GM23338 (cell line): ENCODE measurements at regions not wholly inside any gene's neighbourhood (a gene's known extent, or its start where the extent isn't known, plus 50 kb on each side); places are given as distances from the start of the nearest gene placed in this dataset.

Experiments used
- CREB1 ChIP-seq: fragments of 250-450 bp; sonication (Bioruptor Pico); IDR thresholded peaks from 2 replicates; pipeline ENCODE4 v1.5.0; 2020; ENCODE audit warnings: low read depth, mild to moderate bottlenecking, moderate library complexity
- EZH2 ChIP-seq: fragments of 200-600 bp; sonication (generic); IDR thresholded peaks from one replicate; pipeline ENCODE4 v1.8.0; 2017; ENCODE audit warnings: antibody characterized with exemption, mild to moderate bottlenecking, low read depth; ENCODE audit not compliant: unreplicated experiment
- EZH2phosphoT487 ChIP-seq: fragments of 200-600 bp; sonication (generic); IDR thresholded peaks from one replicate; pipeline ENCODE4 v1.8.1; 2018; ENCODE audit warnings: antibody characterized with exemption; ENCODE audit not compliant: unreplicated experiment
- JUNB ChIP-seq: IDR thresholded peaks from one replicate; pipeline ENCODE4 v1.6.1; 2016; ENCODE audit warnings: antibody characterized with exemption; ENCODE audit not compliant: unreplicated experiment
- NANOG ChIP-seq: IDR thresholded peaks from 2 replicates; pipeline ENCODE4 v1.6.1; 2016; ENCODE audit warnings: antibody characterized with exemption, borderline replicate concordance
- POLR2AphosphoS5 ChIP-seq: IDR thresholded peaks from 2 replicates; pipeline ENCODE4 v1.6.1; 2016; ENCODE audit warnings: antibody characterized with exemption, low read depth
- ZNF114 ChIP-seq: fragments of 250-450 bp; sonication (Bioruptor Pico); IDR thresholded peaks from 2 replicates; pipeline ENCODE4 v1.5.0; 2020; ENCODE audit warnings: mild to moderate bottlenecking, moderate library complexity
- ZNF331 ChIP-seq: fragments of 250-450 bp; sonication (Bioruptor Pico); IDR thresholded peaks from 2 replicates; pipeline ENCODE4 v1.5.0; 2020; ENCODE audit warnings: low read depth, mild to moderate bottlenecking, moderate library complexity
- TF ChIP-seq, protein P1 (sequence below), 2 experiments: fragments of 200-600 bp in 1 of 2; sonication (generic) in 1 of 2; conservative IDR thresholded peaks; 2 replicates each; pipeline versions ENCODE4 v1.5.1 to v1.6.1; 2016 to 2017; ENCODE audit warnings: antibody characterized with exemption in 2 of 2, low read depth in 2 of 2, mild to moderate bottlenecking in 2 of 2, moderate library complexity in 1 of 2
- TF ChIP-seq, protein P2 (sequence below): fragments of 250-450 bp; sonication (Bioruptor Pico); IDR thresholded peaks from 2 replicates; pipeline ENCODE4 v1.5.0; 2020; ENCODE audit warnings: mild to moderate bottlenecking, moderate library complexity
- TF ChIP-seq, protein P3 (sequence below): IDR thresholded peaks from one replicate; pipeline ENCODE4 v1.6.1; 2018; ENCODE audit warnings: antibody characterized with exemption; ENCODE audit not compliant: unreplicated experiment
- TF ChIP-seq, protein P4 (sequence below): IDR thresholded peaks from 2 replicates; pipeline ENCODE4 v1.6.1; 2016; ENCODE audit warnings: antibody characterized with exemption

GRCh38 chr7:108719631-108720030, 150.0 kb downstream of the DNAJB9 start:
- TF ChIP-seq, protein P1, sequence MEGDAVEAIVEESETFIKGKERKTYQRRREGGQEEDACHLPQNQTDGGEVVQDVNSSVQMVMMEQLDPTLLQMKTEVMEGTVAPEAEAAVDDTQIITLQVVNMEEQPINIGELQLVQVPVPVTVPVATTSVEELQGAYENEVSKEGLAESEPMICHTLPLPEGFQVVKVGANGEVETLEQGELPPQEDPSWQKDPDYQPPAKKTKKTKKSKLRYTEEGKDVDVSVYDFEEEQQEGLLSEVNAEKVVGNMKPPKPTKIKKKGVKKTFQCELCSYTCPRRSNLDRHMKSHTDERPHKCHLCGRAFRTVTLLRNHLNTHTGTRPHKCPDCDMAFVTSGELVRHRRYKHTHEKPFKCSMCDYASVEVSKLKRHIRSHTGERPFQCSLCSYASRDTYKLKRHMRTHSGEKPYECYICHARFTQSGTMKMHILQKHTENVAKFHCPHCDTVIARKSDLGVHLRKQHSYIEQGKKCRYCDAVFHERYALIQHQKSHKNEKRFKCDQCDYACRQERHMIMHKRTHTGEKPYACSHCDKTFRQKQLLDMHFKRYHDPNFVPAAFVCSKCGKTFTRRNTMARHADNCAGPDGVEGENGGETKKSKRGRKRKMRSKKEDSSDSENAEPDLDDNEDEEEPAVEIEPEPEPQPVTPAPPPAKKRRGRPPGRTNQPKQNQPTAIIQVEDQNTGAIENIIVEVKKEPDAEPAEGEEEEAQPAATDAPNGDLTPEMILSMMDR (conservative IDR thresholded peaks at IDR 0.05; ENCODE audit: low read depth in 2 of 2), result no peak
- TF ChIP-seq EZH2 (no peak), ZNF331 (CRISPR knock-in tag) (no peak), POLR2AphosphoS5 (no peak), EZH2phosphoT487 (no peak), CREB1 (CRISPR knock-in tag) (no peak), JUNB (no peak), ZNF114 (no peak), NANOG (no peak)
- TF ChIP-seq, protein P2, sequence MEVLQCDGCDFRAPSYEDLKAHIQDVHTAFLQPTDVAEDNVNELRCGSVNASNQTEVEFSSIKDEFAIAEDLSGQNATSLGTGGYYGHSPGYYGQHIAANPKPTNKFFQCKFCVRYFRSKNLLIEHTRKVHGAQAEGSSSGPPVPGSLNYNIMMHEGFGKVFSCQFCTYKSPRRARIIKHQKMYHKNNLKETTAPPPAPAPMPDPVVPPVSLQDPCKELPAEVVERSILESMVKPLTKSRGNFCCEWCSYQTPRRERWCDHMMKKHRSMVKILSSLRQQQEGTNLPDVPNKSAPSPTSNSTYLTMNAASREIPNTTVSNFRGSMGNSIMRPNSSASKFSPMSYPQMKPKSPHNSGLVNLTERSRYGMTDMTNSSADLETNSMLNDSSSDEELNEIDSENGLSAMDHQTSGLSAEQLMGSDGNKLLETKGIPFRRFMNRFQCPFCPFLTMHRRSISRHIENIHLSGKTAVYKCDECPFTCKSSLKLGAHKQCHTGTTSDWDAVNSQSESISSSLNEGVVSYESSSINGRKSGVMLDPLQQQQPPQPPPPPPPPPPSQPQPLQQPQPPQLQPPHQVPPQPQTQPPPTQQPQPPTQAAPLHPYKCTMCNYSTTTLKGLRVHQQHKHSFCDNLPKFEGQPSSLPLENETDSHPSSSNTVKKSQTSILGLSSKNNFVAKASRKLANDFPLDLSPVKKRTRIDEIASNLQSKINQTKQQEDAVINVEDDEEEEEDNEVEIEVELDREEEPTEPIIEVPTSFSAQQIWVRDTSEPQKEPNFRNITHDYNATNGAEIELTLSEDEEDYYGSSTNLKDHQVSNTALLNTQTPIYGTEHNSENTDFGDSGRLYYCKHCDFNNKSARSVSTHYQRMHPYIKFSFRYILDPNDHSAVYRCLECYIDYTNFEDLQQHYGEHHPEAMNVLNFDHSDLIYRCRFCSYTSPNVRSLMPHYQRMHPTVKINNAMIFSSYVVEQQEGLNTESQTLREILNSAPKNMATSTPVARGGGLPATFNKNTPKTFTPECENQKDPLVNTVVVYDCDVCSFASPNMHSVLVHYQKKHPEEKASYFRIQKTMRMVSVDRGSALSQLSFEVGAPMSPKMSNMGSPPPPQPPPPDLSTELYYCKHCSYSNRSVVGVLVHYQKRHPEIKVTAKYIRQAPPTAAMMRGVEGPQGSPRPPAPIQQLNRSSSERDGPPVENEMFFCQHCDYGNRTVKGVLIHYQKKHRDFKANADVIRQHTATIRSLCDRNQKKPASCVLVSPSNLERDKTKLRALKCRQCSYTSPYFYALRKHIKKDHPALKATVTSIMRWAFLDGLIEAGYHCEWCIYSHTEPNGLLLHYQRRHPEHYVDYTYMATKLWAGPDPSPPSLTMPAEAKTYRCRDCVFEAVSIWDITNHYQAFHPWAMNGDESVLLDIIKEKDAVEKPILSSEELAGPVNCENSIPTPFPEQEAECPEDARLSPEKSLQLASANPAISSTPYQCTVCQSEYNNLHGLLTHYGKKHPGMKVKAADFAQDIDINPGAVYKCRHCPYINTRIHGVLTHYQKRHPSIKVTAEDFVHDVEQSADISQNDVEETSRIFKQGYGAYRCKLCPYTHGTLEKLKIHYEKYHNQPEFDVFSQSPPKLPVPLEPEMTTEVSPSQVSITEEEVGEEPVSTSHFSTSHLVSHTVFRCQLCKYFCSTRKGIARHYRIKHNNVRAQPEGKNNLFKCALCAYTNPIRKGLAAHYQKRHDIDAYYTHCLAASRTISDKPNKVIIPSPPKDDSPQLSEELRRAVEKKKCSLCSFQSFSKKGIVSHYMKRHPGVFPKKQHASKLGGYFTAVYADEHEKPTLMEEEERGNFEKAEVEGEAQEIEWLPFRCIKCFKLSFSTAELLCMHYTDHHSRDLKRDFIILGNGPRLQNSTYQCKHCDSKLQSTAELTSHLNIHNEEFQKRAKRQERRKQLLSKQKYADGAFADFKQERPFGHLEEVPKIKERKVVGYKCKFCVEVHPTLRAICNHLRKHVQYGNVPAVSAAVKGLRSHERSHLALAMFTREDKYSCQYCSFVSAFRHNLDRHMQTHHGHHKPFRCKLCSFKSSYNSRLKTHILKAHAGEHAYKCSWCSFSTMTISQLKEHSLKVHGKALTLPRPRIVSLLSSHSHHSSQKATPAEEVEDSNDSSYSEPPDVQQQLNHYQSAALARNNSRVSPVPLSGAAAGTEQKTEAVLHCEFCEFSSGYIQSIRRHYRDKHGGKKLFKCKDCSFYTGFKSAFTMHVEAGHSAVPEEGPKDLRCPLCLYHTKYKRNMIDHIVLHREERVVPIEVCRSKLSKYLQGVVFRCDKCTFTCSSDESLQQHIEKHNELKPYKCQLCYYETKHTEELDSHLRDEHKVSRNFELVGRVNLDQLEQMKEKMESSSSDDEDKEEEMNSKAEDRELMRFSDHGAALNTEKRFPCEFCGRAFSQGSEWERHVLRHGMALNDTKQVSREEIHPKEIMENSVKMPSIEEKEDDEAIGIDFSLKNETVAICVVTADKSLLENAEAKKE (CRISPR knock-in tag), result no peak
- TF ChIP-seq, protein P3, sequence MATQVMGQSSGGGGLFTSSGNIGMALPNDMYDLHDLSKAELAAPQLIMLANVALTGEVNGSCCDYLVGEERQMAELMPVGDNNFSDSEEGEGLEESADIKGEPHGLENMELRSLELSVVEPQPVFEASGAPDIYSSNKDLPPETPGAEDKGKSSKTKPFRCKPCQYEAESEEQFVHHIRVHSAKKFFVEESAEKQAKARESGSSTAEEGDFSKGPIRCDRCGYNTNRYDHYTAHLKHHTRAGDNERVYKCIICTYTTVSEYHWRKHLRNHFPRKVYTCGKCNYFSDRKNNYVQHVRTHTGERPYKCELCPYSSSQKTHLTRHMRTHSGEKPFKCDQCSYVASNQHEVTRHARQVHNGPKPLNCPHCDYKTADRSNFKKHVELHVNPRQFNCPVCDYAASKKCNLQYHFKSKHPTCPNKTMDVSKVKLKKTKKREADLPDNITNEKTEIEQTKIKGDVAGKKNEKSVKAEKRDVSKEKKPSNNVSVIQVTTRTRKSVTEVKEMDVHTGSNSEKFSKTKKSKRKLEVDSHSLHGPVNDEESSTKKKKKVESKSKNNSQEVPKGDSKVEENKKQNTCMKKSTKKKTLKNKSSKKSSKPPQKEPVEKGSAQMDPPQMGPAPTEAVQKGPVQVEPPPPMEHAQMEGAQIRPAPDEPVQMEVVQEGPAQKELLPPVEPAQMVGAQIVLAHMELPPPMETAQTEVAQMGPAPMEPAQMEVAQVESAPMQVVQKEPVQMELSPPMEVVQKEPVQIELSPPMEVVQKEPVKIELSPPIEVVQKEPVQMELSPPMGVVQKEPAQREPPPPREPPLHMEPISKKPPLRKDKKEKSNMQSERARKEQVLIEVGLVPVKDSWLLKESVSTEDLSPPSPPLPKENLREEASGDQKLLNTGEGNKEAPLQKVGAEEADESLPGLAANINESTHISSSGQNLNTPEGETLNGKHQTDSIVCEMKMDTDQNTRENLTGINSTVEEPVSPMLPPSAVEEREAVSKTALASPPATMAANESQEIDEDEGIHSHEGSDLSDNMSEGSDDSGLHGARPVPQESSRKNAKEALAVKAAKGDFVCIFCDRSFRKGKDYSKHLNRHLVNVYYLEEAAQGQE, result no peak
- TF ChIP-seq, protein P4, sequence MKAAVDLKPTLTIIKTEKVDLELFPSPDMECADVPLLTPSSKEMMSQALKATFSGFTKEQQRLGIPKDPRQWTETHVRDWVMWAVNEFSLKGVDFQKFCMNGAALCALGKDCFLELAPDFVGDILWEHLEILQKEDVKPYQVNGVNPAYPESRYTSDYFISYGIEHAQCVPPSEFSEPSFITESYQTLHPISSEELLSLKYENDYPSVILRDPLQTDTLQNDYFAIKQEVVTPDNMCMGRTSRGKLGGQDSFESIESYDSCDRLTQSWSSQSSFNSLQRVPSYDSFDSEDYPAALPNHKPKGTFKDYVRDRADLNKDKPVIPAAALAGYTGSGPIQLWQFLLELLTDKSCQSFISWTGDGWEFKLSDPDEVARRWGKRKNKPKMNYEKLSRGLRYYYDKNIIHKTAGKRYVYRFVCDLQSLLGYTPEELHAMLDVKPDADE, result no peak
